Gastroesophageal sphincter (tissue), 3 donors: ENCODE measurements at regions not wholly inside any gene's neighbourhood (a gene's known extent, or its start where the extent isn't known, plus 50 kb on each side); places are given as distances from the start of the nearest gene placed in this dataset.

Experiments
- CTCF ChIP-seq, 4 experiments: fragments of 200-600 bp in 2 of 4; fragments of 450-650 bp in 2 of 4; sonication (generic) in 1 of 4; IDR thresholded peaks; one replicate each; pipeline ENCODE4 v1.5.1; 2017 to 2019; ENCODE audit warnings: antibody characterized with exemption in 4 of 4, mild to moderate bottlenecking in 2 of 4, moderate library complexity in 2 of 4
- POLR2AphosphoS5 ChIP-seq: sonication (generic); formaldehyde crosslinking; IDR thresholded peaks from one replicate; pipeline ENCODE4 v1.6.1; 2017; ENCODE audit warnings: antibody characterized with exemption

- no peak for TF ChIP-seq CTCF (IDR thresholded peaks at IDR 0.05)
- TF ChIP-seq POLR2AphosphoS5: no peak
Measured at GRCh38 chr9:88224938-88225337, 86.7 kb upstream of the SPATA31C2 start.
